ENCODE measurements at regions not wholly inside any gene's neighbourhood (a gene's known extent, or its start where the extent isn't known, plus 50 kb on each side); places are given as distances from the start of the nearest gene placed in this dataset.

DNA sequence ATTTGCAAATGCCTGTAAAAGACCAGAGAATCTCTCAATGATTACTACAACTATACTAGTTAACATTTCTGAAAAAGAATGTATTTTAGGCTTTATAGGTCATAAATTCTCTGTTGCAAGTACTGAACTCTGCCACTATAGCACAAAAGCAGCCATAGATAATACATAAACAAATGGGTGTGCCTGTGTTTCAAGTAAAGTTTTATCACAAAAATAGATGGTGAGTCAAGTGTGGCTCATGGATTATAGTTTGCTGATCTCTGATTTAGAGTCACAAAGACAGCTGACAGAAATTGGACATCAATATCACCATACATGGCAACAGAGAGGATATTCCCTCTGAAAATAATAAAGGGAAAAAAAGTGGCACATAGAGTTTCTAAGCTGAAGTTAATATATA lies 68.1 kb downstream of the FSCB start:
- Mint-ChIP-seq H3K4me3 (no peak overlapping the region), H3K27me3 (ENCODE audit: low read depth) (no peaks in the 10 kb centered on the region), H3K9me3 (no peaks in the 10 kb centered on the region), H3K4me1 (no peaks in the 10 kb centered on the region), H3K27ac (ENCODE audit: unreplicated experiment) (no peak overlapping the region), H3K36me3 (ENCODE audit: low read depth) (no peaks in the 10 kb centered on the region)
- no peak for DNase-seq (ENCODE audit: low read depth, low spot score)
- TF ChIP-seq, protein P1, sequence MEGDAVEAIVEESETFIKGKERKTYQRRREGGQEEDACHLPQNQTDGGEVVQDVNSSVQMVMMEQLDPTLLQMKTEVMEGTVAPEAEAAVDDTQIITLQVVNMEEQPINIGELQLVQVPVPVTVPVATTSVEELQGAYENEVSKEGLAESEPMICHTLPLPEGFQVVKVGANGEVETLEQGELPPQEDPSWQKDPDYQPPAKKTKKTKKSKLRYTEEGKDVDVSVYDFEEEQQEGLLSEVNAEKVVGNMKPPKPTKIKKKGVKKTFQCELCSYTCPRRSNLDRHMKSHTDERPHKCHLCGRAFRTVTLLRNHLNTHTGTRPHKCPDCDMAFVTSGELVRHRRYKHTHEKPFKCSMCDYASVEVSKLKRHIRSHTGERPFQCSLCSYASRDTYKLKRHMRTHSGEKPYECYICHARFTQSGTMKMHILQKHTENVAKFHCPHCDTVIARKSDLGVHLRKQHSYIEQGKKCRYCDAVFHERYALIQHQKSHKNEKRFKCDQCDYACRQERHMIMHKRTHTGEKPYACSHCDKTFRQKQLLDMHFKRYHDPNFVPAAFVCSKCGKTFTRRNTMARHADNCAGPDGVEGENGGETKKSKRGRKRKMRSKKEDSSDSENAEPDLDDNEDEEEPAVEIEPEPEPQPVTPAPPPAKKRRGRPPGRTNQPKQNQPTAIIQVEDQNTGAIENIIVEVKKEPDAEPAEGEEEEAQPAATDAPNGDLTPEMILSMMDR (conservative IDR thresholded peaks at IDR 0.05) = no peak

- H3K27ac Mint-ChIP-seq (ENCODE audit: unreplicated experiment) = no peak overlapping the region
- no peaks in the 10 kb centered on the region for H3K27me3 Mint-ChIP-seq (ENCODE audit: low read depth)
- DNase-seq (ENCODE audit: low read depth, low spot score) = no peak
- H3K4me3 Mint-ChIP-seq = no peak overlapping the region
- H3K4me1 Mint-ChIP-seq = no peaks in the 10 kb centered on the region
- H3K36me3 Mint-ChIP-seq (ENCODE audit: low read depth) = no peaks in the 10 kb centered on the region
- H3K9me3 Mint-ChIP-seq = no peaks in the 10 kb centered on the region
- TF ChIP-seq, protein P1 (conservative IDR thresholded peaks at IDR 0.05) = no peak
Observed at GRCh38 chr14:44438221-44438620, 68.9 kb downstream of the FSCB start.

GRCh38 chr14:44436458-44436857 lies 70.6 kb downstream of the FSCB start:
- no peak for DNase-seq (ENCODE audit: low read depth, low spot score)
- Mint-ChIP-seq H3K4me3 (no peak overlapping the region), H3K27ac (ENCODE audit: unreplicated experiment) (no peak overlapping the region), H3K4me1 (no peaks in the 10 kb centered on the region), H3K9me3 (no peaks in the 10 kb centered on the region), H3K36me3 (ENCODE audit: low read depth) (no peaks in the 10 kb centered on the region), H3K27me3 (ENCODE audit: low read depth) (no peaks in the 10 kb centered on the region)
- TF ChIP-seq, protein P1 (conservative IDR thresholded peaks at IDR 0.05) = no peak

GRCh38 chr14:44428231-44428945 lies 78.7 kb downstream of the FSCB start:
- H3K4me3 Mint-ChIP-seq = no peak overlapping the region
- H3K4me1 Mint-ChIP-seq = no peaks in the 10 kb centered on the region
- DNase-seq (ENCODE audit: low read depth, low spot score) = no peak
- H3K9me3 Mint-ChIP-seq = peaks cover 4% of the 10 kb centered on the region
- no peaks in the 10 kb centered on the region for H3K36me3 Mint-ChIP-seq (ENCODE audit: low read depth)
- peaks cover 2% of the 10 kb centered on the region for H3K27me3 Mint-ChIP-seq (ENCODE audit: low read depth)
- H3K27ac Mint-ChIP-seq (ENCODE audit: unreplicated experiment) = no peak overlapping the region
- TF ChIP-seq, protein P1 (conservative IDR thresholded peaks at IDR 0.05) = no peak

- Mint-ChIP-seq H3K27me3 (ENCODE audit: low read depth) (no peaks in the 10 kb centered on the region), H3K9me3 (peaks cover 14% of the 10 kb centered on the region), H3K27ac (ENCODE audit: unreplicated experiment) (no peak overlapping the region), H3K4me1 (no peaks in the 10 kb centered on the region), H3K36me3 (ENCODE audit: low read depth) (no peaks in the 10 kb centered on the region), H3K4me3 (no peak overlapping the region)
- DNase-seq (ENCODE audit: low read depth, low spot score) = no peak
- TF ChIP-seq, protein P1 (conservative IDR thresholded peaks at IDR 0.05) = no peak
Observed at GRCh38 chr14:44422699-44423098, 84.4 kb downstream of the FSCB start.

Data from neural crest cell (in vitro differentiated cells).